HG02943 (cell line): ENCODE measurements at regions not wholly inside any gene's neighbourhood (a gene's known extent, or its start where the extent isn't known, plus 50 kb on each side); places are given as distances from the start of the nearest gene placed in this dataset.
"Not testable (repeated sequence)": the region's sequence is repeated elsewhere in the genome, so short reads cannot be mapped to it uniquely, and the experiment has no call there.

Source experiments
- ATAC-seq: cut with Tn5 transposase; IDR thresholded peaks from one replicate; pipeline ENCODE4 v1.9.1; 2021; ENCODE audit warnings: mild to moderate bottlenecking, low read depth, moderate library complexity; ENCODE audit not compliant: unreplicated experiment

DNA sequence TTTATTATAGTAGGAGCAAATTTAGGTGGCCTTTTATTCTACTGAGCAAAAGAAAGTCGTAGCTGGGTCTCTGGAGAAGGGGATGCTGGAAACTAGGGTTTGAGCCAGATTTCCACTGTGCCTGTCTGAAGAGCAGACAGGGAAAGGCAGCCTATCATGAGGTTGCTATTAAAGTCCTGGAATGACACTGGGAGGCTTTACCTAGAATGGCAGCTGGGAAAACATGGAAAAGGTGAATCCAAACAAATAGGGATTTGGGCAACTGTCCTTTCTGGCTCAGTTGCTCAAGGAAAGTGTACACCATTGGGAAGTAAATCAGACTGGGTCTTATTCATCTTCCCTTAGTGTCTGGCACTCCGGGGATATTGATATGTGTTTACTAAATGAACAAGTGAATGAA is 154.6 kb downstream of the MTX2 start:
- no peak for ATAC-seq

DNA sequence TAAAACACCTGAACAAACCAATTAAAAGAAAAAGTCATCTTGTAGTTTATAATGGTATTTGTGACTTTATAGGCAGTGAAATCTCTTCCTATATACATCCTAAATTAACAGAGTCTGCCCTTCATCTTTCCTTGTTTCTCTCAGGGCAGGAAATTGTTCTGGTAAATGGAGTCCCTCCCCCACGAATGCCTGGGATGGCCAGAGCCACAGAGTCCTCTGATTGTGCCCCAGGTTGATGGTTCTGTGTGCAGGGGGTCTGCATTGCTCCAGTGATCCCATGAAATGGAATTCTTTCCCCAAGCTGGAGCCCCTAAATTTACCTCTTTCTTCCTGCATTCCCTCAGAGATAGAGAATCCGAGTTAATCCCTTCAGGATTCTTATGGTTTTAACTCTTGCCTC is 155.5 kb downstream of the MTX2 start:
- no peak for ATAC-seq

DNA sequence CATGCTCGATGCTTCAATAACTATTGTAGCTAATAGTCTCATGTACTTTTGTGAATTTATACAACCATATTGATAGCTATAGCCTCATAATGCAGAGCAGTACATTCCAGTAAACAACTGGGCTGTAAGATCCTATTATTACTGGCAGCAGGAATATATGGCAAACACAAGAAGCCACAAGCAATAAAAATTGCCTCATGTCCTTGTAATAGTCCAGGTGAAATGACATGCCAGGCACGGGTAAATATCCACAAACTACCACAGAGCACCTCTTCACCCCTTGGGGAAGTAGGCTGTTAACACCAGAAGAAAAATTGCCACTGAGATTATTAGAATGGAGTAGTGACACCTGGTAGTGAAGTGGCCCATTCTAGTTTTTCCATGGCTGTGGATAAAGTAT is 158.3 kb downstream of the MTX2 start:
- no peak for ATAC-seq

DNA sequence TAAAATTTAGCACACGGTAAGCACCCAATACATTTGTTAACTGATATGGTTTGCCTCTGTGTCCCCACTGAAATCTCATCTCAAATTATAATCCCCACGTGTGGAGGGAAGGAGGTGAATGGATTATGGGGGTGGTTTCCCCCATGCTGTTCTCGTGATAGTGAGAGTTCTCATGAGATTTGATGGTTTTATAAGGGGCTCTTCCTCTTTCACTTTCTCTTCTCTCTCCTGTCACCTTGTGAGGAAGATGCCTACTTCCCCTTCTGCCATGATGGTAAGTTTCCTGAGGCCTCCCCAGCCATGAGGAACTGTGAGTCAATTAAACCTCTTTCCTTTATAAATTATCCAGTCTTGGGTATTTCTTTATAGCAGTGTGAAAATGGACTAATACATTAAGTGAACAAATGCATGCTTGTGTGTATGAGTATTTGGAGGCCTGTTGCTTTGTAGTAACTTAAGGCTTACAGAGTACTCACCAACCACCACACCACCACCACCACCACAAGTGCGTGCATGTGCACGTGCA is 159.8 kb downstream of the MTX2 start:
- not testable (repeated sequence) for ATAC-seq

DNA sequence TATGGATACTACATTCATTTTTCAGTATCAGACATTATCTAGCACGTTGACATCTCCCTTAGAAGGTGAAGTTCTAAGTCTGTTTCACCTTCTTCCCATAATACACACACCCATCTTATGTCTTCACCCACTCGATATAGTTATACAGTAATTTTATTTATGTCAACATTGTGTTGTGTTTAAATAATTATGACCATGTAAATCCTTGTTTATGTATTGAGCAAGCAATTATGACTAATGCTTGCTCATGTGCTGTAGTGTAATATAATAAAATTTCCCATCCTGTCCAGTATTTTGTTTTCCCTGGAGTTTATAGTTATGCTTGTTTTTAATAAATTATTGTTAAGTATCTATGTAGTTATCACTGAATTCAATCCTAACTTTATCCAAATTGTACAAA is 163.2 kb downstream of the MTX2 start:
- ATAC-seq = no peak

DNA sequence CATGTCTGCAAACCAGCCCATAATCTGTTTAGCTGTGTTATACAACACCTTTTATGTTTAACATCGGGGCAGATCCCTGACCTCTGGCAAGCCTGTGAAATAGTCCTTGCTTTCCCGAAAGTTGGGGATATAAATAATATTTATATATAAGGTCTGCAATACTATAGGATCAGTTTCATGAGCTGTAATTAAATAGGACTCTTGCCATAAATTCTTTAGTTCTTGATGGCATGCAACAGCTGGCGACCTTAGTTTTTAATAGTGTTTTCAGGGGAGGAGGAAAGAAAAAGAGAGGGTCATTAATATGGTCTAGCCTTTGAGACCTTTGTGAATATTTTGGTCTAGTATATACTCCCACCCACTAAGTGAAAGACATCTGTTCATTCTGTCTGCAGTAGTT is 166.5 kb downstream of the MTX2 start:
- no peak for ATAC-seq

DNA sequence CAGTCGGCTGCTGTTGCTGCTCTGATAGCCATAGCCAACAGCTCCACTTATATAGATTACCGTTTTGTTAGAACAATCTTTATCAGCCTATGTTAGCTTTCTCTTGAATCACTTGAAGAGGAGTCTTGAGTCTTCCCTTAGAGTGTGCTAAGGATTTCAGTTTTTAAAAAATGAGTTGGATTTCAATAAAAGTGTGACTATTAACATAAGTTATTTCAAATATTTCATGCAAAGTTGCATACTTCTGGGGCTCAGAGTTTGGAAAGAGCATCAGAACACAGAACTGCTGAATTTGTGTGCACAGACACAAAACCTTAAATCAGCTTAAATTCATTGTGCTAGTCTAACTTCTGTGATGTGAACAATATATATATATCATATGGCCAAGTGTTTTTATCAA is 174.7 kb downstream of the MTX2 start:
- ATAC-seq = no peak

DNA sequence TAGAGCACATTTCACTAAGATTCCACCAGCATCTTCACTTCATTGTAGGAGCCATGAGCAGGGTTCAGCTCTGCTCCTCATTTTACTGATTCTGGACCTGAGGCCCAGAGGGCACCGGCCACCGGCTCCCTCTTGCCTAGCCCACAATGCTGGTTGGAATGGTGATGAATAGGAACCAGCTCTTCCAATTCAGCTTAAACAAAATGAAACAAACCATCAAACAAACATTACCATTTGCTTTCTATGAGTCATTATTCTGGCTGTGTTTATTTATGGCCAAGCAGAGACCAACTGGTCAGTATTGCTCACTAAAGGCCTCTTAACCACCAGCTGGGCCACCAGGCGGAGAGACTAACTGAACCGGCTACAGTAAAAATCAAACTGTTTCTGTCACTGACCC is 176.7 kb downstream of the MTX2 start:
- ATAC-seq = no peak

DNA sequence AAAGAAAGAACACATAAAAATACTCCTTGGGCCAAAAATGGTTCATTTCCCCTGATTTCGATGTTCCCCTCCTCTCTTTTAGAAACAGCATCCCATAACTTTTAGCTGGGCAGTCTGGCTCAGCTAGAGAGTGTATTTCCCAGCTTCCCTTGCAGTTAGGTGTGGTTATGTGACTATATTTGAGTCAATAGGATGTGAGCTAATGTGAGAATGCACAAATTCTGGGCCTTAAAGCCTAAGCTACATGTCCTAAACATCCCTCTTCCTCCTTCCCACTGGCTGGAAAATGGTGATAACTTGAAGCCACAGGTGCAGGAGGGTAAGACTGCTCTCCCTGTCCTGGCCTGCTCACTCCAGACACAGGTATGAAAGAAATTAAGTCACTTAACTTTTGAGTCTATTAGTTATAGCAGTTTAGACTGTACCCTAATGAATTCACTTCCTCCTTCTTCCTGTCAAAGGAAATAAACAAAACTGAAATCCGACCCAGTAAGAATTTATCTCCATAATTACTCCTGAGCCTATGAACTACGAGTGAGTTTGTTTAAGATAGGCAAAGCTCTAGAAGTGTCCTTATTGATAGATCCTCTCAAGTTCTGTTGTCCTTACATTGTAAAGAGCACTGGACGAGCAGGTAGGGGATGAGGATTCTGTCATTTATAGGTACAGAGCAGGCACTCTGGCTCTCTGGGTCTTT is 177.6 kb downstream of the MTX2 start:
- ATAC-seq = no peak

DNA sequence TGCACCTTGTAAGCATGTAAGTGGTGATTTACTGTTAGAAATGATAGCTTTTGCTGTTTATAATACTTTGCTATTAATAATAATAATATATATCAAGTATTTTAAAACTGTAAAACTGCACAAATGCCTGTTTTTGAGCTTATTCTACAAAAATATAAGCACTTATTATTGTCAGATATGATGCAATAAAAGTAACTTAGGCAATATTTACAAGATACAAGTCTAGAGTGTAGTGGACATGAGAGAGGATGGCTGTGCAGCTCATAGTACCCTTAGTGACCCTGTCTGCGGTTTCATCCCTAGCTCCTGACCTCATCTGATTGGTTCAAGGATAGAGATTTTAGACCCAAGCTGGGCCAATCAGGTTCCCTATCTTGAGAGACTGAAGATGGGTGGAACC is 178.4 kb downstream of the MTX2 start:
- ATAC-seq = no peak

DNA sequence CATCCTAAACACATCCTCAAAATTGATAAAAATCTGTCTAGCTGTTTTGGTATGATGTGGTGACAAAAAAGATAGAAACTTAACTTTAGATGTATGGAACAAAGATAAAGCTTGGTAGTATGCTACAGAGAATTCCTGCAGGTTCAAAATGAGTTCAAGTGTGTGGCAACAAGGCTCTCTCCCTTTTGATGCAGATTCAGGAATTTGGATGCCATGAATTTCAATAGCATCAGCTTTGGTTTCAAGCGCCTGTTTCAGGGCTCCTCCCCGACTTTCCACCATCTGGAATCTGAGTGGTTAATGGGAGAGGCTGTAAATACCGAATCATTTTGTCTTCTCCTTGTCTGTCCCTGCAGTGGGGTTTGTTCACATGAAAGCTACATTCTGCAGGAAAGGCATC is 180.6 kb downstream of the MTX2 start:
- no peak for ATAC-seq

DNA sequence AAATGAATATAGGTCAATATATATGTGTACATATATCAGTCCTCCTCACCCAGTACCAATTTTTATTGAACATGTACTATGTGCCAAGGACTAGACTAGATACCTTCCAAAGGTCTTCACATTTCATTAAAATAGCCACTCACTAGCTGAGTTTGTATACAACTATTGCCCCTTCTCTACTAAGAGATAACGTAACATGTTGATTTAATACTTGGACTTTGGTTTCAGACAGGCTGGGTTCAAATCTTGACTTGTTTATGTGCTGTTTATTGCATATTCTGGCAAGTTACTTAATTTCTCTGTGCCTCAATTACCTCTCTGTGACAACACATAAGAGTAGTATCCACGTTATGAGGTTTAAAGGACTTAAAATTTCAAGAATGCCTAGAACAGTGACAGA is 184.5 kb downstream of the MTX2 start:
- no peak for ATAC-seq

DNA sequence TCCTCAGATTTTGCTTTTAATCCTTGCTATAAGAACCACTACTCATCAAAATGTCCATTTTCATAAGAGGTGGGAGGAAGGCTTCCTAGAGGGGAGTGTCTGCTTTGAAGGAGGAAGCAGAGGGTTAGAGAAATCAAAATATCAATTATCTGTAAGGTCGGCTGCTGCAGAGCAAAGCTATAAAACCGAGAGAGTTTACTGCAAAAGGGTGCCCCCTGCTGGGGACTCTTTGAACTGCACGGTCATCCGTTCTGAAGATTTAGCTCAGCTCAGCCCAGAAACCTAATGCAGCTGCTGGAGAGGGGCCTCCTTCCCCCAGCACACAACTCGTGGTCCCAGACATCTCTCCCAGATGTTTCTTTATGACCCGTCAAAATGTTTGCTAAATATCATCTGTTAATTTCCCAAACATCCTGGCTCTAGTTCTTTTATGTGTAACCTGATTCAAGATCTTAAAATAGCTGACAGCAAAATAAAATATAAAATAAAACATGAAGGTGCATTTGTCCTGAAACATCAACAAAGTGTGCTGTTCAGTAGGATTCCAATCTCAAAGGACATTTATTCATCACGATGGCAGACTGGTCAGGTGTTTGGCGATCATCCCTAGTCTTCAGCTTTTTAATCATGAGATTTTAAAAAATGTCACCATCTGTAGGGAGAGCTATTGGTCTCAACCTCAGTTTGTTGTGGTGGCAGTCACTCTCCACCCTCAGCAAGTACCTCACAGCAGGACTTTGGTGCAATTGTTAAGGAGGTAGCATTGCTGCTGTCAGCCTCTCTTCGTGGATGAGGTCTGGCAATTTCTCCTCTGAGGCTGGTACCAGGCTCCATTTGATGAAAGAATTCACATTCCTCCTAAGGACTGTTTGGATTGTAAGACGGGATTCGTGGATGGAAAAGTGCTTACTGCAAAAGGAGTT is 185.9 kb downstream of the MTX2 start:
- ATAC-seq = no peak

DNA sequence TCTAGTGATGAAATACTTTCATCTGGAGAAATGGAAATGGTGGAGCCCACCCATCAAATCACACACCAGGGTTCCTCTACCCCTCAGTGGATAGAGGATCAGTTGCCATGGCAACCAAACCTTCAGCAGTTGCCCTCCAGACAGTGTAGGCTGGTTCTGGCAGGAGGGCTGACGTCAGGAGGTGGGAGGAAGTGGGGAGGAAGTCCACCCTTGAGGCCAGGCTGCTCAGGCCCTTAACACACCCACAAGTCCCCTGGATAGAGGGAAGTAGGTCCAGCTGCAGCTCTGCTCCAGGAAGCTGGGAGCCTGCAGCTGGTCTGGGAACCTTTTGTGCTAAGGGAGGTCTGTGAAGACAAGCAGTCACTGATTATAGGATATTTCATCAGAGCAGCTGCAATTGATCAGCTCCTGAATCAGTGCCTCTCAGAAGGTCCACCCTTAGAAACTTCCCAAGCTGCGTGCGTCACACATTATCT is 186.6 kb downstream of the MTX2 start:
- no peak for ATAC-seq

DNA sequence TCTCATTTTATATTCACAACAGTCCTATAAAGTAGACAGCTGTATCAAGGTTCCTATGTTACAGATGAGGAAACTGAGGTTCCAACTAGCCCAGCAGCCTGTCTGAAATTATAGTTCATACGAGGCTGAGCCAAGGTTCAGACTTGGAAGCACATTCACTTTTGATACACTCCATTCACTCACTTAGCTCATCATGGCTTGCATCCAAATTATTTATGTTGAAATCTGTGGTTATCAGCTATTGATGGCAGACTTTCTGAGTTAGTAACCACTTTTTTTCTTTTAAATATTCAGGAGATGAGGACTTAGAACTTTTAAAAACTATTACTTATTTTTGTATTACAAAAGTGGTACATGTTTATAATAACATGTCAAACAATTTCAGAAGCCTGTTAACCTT is 188.2 kb downstream of the MTX2 start:
- no peak for ATAC-seq

DNA sequence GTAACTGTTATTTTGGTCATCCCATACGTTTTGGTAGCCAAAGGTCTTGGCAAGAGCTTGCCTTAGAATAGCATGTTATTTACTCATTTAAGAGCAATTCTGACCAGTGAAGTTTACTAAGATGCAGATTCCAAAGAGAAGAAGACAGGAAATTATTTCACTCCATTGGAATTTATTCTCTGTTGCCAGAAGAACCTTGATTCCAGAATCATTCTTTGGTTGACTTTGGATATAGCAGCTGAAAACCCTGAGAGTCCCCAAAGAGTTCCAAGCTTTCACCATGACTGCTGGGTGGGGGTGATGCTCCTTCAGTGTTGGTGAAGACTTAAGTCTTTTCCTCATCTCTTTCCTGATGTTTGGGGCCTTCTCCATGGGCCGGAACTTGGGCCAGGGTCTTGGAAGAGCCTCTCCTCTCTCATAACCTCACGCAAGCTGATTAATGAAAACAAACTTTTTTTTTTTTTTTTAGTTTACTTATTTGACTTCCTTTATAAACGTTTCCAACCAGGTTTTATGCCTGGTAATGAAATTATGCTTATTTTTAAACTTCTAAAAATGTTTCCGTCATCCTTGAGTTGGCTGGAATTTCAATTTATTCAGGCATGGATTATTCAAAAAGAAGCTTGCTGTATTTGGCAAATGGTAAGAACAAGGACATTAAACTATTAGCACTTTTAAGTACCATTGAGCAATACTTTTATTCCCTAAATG is 192.0 kb downstream of the MTX2 start:
- no peak for ATAC-seq

DNA sequence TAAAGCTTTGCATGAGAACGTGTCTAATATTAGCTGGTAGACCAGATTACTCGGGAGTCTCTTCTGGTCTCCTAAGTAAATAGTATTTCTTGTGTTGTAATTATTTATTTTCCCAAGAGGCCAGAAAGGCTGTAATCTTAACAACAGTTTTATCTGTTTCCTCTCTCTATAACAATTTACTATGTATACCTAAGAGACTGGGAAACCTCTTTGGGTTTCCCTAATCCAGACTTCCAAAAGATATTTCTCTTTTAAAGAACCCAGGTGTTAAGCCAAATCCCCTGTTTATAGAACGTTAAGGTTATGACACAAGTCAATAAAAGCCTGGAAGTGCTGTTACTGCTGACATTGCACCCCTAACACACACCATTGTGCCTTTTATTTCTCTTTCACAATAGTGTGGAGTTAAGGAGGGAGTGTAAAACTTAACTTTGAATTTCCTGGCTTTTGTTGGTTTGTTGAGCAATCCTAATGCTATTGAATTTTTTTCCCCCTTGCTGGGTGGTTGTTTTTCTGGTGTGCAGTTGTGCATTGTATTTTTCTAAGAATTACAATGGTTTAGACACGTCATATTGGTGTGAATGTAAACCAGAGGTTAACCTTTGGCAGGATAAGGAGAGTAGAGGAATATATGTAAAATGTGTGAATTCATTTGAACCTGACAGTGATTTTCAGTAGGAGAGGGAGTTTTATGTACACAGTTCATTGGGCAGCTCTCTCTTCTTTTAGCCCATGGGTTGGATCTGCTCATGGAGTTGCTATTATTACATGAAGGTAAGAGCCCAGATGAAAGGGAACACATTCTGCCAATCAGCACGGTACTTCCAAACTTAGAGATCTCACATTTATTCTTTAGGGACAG is 192.8 kb downstream of the MTX2 start:
- ATAC-seq = no peak

DNA sequence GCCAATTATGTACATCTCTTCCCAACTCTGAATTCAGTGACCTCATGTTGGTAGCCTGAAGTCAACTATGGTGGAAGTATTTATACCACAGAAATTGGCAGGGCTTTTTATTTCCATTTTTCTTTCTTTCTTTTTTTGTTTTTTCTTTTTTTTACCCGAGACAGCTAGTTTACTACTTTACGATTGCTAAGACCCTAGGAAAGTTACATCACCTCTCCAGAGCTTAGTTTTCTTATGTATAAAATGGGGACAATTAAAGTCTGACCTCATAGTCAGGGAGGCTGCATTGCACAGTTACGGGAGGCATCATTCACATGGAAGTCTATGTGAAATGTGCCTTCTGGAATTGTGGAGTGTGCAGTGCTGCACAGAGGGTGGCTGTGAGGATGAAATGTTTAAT is 194.3 kb downstream of the MTX2 start:
- ATAC-seq = no peak

DNA sequence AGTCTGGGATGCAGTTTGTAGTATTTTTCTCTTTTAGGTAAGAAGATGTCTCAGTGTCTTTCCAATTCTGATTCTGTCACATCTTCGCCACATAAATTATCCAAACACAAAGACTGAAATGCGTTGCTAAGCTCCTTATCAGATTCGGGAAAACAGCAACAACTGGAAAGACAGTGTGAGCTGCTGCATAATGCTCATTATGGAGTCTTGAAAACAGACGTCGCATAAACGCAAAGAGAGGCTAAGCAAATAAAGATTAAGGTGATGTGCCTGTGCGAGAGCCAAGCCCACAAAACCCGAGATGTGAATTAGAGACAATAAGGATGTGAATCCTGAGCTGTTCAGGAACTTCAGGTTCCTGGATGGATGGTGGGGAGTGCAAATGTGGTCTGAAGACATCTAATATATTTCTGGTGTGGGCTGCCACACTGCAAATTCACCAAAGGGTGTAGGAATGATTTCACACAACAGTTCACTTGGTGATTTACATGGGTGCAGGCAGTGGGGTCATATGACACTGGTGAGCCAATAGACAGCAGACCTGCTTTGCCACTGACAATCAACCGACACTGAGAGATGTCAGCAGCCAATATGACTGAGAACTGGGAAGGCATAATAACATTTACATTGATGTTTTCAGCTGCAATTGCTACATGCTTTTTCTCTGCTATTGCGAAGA is 195.8 kb downstream of the MTX2 start:
- ATAC-seq = no peak
